Aorta (tissue), 5 donors: ENCODE measurements at regions not wholly inside any gene's neighbourhood (a gene's known extent, or its start where the extent isn't known, plus 50 kb on each side); places are given as distances from the start of the nearest gene placed in this dataset.

Experiments
- ATAC-seq: fragments of 200-7000 bp; cut with Tn5 transposase; one replicate; pipeline ENCODE4 v1.9.1; 2022; ENCODE audit warnings: moderate library complexity; ENCODE audit not compliant: low FRiP score
- DNase-seq, 2 donors: peaks; one replicate each; pipeline ENCODE4 v3.0.0-alpha.2; 2020
- H3K27ac ChIP-seq, 2 donors: one replicate each; pipeline ENCODE4 v1.5.1; 2013; ENCODE audit warnings: low read length in 2 of 2, mild to moderate bottlenecking in 2 of 2, moderate library complexity in 2 of 2, control low read depth in 1 of 2, inconsistent platforms in 1 of 2, low read depth in 1 of 2
- H3K27me3 ChIP-seq, 2 donors: one replicate each; pipeline ENCODE4 v1.6.1; 2013; ENCODE audit warnings: control low read depth in 1 of 2, low read length in 1 of 2, mild to moderate bottlenecking in 1 of 2, moderate library complexity in 1 of 2; ENCODE audit not compliant: insufficient read depth in 2 of 2, control insufficient read depth in 1 of 2
- H3K36me3 ChIP-seq, 2 donors: one replicate each; pipeline ENCODE4 v1.6.1; 2013; ENCODE audit warnings: control low read depth in 1 of 2, low read length in 1 of 2, mild to moderate bottlenecking in 1 of 2; ENCODE audit not compliant: insufficient read depth in 2 of 2, control insufficient read depth in 1 of 2
- H3K4me1 ChIP-seq, 2 donors: one replicate each; pipeline ENCODE4 v1.6.1; 2013; ENCODE audit warnings: low read length in 2 of 2, control low read depth in 1 of 2, mild to moderate bottlenecking in 1 of 2, moderate library complexity in 1 of 2; ENCODE audit not compliant: insufficient read depth in 2 of 2, control insufficient read depth in 1 of 2
- H3K4me3 ChIP-seq, 2 donors: one replicate each; pipeline ENCODE4 v1.5.1; 2013; ENCODE audit warnings: low read length in 2 of 2, control low read depth in 1 of 2, mild to moderate bottlenecking in 1 of 2
- H3K9me3 ChIP-seq: one replicate; pipeline ENCODE4 v1.6.1; 2013; ENCODE audit warnings: mild to moderate bottlenecking, low read length; ENCODE audit not compliant: control insufficient read depth
- WGBS, 2 donors: extraction: QIAGEN DNeasy Blood & Tissue Kit; methylation state at CpG; one replicate each; pipeline ENCODE4 v1.1.7; 2013; 5-methylcytosine and 5-hydroxymethylcytosine counted together
- intact Hi-C, 2 donors: fragments of 100-400 bp; cut with DNase I; formaldehyde crosslinking; loops; one replicate each; pipeline versions ENCODE4 v1.14.2 to v1.15.0; 2022
- donor health status: healthy with polysubstance abuse.
- donor health status: Bipolar disorder and iron deficiency.
- donor health status: DM: no; HTN: no; CAD: no.
- donor health status: DM: no; HTN: no; CAD: no.
- donor health status: DM: yes; HTN: yes; CAD: no.

- ATAC-seq: no peak
- Histone ChIP-seq H3K36me3 (no peaks in the 10 kb centered on the region), H3K4me1 (no peaks in the 10 kb centered on the region), H3K4me3 (no peak overlapping the region), H3K27me3 (no peaks in the 10 kb centered on the region), H3K27ac (peak overlapping the region in 1 of 2 donors; percentile 69), H3K9me3 (no peaks in the 10 kb centered on the region)
- intact Hi-C loops: loop anchor here in 1 of 2 donors (2.0 kb wide), 1 partner anchor 85 kb away; no protein-coding TSS in a partner anchor
- peak in 1 of 2 donors; percentile 50 for DNase-seq
- 58 to 62% methylated on average over 5 of the region's 5 CpGs for WGBS, 2 donors
Measured at GRCh38 chr20:50312002-50312681, 121.5 kb downstream of the CEBPB start.

GRCh38 chr20:50312682-50313521, 122.3 kb downstream of the CEBPB start:
- Histone ChIP-seq H3K27me3 (no peaks in the 10 kb centered on the region), H3K4me1 (no peaks in the 10 kb centered on the region), H3K27ac (peak overlapping the region in 1 of 2 donors; percentile 69), H3K4me3 (no peak overlapping the region), H3K9me3 (no peaks in the 10 kb centered on the region), H3K36me3 (no peaks in the 10 kb centered on the region)
- ATAC-seq: peak; percentile 69
- intact Hi-C loops: loop anchor here in 1 of 2 donors (2.0 kb wide), 1 partner anchor 84 kb away; no protein-coding TSS in a partner anchor
- DNase-seq: peak; percentile 92 to 95
- 13 to 14% methylated on average over 16 of the region's 16 CpGs for WGBS, 2 donors

GRCh38 chr20:50313522-50313820, 122.8 kb downstream of the CEBPB start:
- Histone ChIP-seq H3K27me3 (no peaks in the 10 kb centered on the region), H3K9me3 (no peaks in the 10 kb centered on the region), H3K27ac (peak overlapping the region in 1 of 2 donors; percentile 60), H3K36me3 (no peaks in the 10 kb centered on the region), H3K4me3 (no peak overlapping the region), H3K4me1 (no peaks in the 10 kb centered on the region)
- no peak for ATAC-seq
- no peak for DNase-seq
- 83 to 87% methylated on average over 2 of the region's 2 CpGs for WGBS, 2 donors
- intact Hi-C loops: loop anchor here in 1 of 2 donors (2.0 kb wide), 1 partner anchor 83 kb away; no protein-coding TSS in a partner anchor

GRCh38 chr20:50313827-50314677, 123.4 kb downstream of the CEBPB start:
- peak overlapping the region in 1 of 2 donors; percentile 60 for H3K27ac ChIP-seq
- DNase-seq: peak in 1 of 2 donors; percentile 57
- no peaks in the 10 kb centered on the region for H3K36me3 ChIP-seq
- no peaks in the 10 kb centered on the region for H3K4me1 ChIP-seq
- H3K27me3 ChIP-seq: no peaks in the 10 kb centered on the region
- WGBS, 2 donors: 93 to 94% methylated on average over 16 of the region's 16 CpGs
- intact Hi-C loops: loop anchor here in 1 of 2 donors (2.0 kb wide), 1 partner anchor 83 kb away; no protein-coding TSS in a partner anchor
- ATAC-seq: no peak
- no peaks in the 10 kb centered on the region for H3K9me3 ChIP-seq
- no peak overlapping the region for H3K4me3 ChIP-seq

- 85 to 88% methylated on average over 4 of the region's 4 CpGs for WGBS, 2 donors
- intact Hi-C loops: no loop called here
- Histone ChIP-seq H3K9me3 (no peaks in the 10 kb centered on the region), H3K4me3 (no peak overlapping the region), H3K36me3 (no peaks in the 10 kb centered on the region), H3K27ac (no peak overlapping the region), H3K27me3 (no peaks in the 10 kb centered on the region), H3K4me1 (no peaks in the 10 kb centered on the region)
- DNase-seq (peak in 1 of 2 donors; percentile 2), ATAC-seq (no peak)
Measured at GRCh38 chr20:50314678-50315335, 124.2 kb downstream of the CEBPB start.

DNA sequence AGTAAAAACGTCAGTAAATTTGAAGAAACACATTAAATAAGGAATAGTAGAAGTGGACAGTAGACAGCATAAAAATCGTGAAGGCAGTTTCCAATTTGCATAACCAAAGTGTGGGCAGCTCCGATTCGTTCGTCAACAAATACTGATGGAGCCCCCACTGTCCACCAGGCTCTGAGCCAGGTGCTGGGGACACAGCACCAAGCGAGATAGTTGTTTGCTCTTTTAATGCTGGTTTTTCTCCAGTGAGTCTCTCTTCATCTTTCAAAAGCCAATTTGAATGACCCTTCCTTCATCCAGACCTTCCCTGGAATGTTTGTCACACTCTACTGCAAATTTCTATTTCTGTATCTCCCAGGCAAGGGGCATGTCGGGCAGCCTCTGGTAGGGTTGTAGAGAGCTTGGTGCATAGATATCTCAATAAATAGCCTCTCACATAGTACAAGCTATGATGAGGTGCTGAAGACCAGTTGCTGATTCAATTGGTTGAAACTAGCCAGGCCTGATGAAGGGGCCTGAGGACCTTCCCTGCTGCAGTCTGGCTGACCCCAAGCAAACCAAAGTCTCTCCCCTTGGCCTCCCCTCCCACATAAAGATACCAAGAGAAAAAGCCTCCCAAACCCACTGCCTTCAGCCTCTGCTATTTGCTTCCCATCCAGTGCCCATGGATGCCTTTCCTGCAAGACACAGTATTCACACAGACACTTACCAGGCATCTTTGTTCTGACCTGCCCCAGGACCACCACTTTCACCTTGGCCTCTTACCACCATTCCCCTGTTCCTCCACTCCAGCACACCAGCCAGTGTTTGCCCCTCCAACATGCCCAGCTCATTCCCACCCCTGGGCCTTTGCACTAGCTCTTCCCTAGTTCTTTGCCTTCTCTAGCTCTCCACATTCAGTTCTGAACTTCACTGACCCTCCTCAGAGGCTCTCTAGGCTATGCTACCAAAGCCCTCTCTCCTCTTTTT, 125.2 kb downstream of the CEBPB start:
- WGBS, 2 donors: 18 to 25% methylated on average over 7 of the region's 7 CpGs
- Histone ChIP-seq H3K4me3 (no peak overlapping the region), H3K36me3 (no peaks in the 10 kb centered on the region), H3K27me3 (no peaks in the 10 kb centered on the region), H3K27ac (peak overlapping the region in 1 of 2 donors; percentile 33), H3K9me3 (no peaks in the 10 kb centered on the region), H3K4me1 (no peaks in the 10 kb centered on the region)
- ATAC-seq: no peak
- intact Hi-C loops: no loop called here
- DNase-seq: peak in 1 of 2 donors; percentile 33

GRCh38 chr20:50317116-50317515, 126.5 kb downstream of the CEBPB start:
- 90 to 91% methylated on average over 7 of the region's 7 CpGs for WGBS, 2 donors
- Histone ChIP-seq H3K27me3 (no peaks in the 10 kb centered on the region), H3K4me3 (no peak overlapping the region), H3K36me3 (no peaks in the 10 kb centered on the region), H3K9me3 (no peaks in the 10 kb centered on the region), H3K27ac (no peak overlapping the region), H3K4me1 (no peaks in the 10 kb centered on the region)
- ATAC-seq: no peak
- intact Hi-C loops: no loop called here
- peak in 1 of 2 donors; percentile 55 for DNase-seq
